Natural killer cell treated with Interleukin-12 subunit alpha and Interleukin-12 subunit beta and Interleukin-15 and Interleukin-18, amount 100 ng/mL, for 72 hours (primary cell): ENCODE measurements at regions not wholly inside any gene's neighbourhood (a gene's known extent, or its start where the extent isn't known, plus 50 kb on each side); places are given as distances from the start of the nearest gene placed in this dataset.

ENCODE experiments used
- ATAC-seq, 2 donors: fragments of 150-1000 bp; cut with Tn5 transposase in 1 of 2; sonication (Bioruptor Pico), chemical (Tn5 transposase) in 1 of 2; 2 replicates each; pipeline ENCODE4 v1.10.0; 2021
- DNase-seq: peaks from one replicate; pipeline ENCODE4 v3.0.0; 2022; ENCODE audit warnings: low spot score
- H3K27ac Mint-ChIP-seq, 2 donors: 1 replicate in 1 of 2; 2 replicates in 1 of 2; pipeline ENCODE4 v1.8.0; 2022; ENCODE audit warnings: mixed read lengths in 2 of 2, mild to moderate bottlenecking in 1 of 2, moderate library complexity in 1 of 2
- H3K27me3 Mint-ChIP-seq, 2 donors: 1 replicate in 1 of 2; 2 replicates in 1 of 2; pipeline ENCODE4 v1.8.0; 2022; ENCODE audit warnings: mixed read lengths in 2 of 2
- H3K36me3 Mint-ChIP-seq: one replicate; pipeline ENCODE4 v1.8.0; 2022; ENCODE audit warnings: mixed read lengths
- H3K4me1 Mint-ChIP-seq, 2 donors: 1 replicate in 1 of 2; 2 replicates in 1 of 2; pipeline ENCODE4 v1.8.0; 2022; ENCODE audit warnings: low read depth in 2 of 2, mixed read lengths in 2 of 2, mild to moderate bottlenecking in 1 of 2
- H3K4me3 Mint-ChIP-seq: one replicate; pipeline ENCODE4 v1.8.0; 2022; ENCODE audit warnings: mixed read lengths
- H3K9me3 Mint-ChIP-seq: 2 replicates; pipeline ENCODE4 v1.8.0; 2022; ENCODE audit warnings: mixed read lengths

DNA sequence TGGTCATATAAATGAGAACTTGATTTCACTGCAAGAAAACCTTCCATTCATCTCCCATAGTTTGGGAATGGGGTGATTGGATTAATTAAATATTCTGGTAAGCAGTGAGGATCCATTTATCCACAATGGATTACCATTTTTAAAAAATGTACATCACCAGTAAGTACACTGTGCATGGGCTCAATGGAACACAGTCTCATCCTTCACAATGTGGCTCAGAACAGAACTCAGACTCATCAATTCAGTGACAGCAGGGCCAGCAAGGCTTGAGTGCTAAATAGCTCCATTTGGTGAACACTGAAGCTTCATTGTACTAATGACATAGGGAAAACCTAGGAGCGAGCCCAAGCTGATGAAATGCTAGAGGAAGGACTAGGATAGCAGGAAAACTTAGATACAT is 223.8 kb downstream of the CMPK2 start:
- no peak overlapping the region for H3K4me3 Mint-ChIP-seq
- ATAC-seq, result no peak
- no peaks in the 10 kb centered on the region for H3K36me3 Mint-ChIP-seq
- H3K9me3 Mint-ChIP-seq, result no peaks in the 10 kb centered on the region
- peaks cover 2 to 9% of the 10 kb centered on the region in 2 donors for H3K27me3 Mint-ChIP-seq
- no peak for DNase-seq
- no peak overlapping the region for H3K27ac Mint-ChIP-seq
- H3K4me1 Mint-ChIP-seq, result no peaks in the 10 kb centered on the region

DNA sequence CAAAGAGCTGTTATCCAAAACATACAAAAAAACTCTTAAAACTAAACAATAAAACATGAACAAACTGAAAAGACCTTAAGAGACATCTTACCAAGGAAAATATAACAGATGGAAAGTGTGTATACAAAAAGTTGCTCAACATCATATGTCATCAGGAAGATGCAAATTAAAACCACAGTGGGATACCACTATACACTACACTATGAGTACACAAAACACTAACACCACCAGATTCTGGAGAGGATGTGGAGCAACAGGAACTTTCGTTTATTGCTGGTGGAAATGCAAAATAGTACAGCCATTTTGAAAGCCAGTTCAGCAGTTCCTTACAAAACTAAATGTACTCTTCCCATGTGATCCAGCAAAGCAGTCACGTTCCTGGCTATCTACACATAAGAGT is 221.4 kb downstream of the CMPK2 start:
- no peak overlapping the region for H3K27ac Mint-ChIP-seq
- H3K4me3 Mint-ChIP-seq, result no peak overlapping the region
- no peaks in the 10 kb centered on the region for H3K9me3 Mint-ChIP-seq
- ATAC-seq, result no peak
- DNase-seq, result no peak
- H3K4me1 Mint-ChIP-seq, result no peaks in the 10 kb centered on the region
- H3K27me3 Mint-ChIP-seq, result peaks cover 2 to 14% of the 10 kb centered on the region in 2 donors
- no peaks in the 10 kb centered on the region for H3K36me3 Mint-ChIP-seq

DNA sequence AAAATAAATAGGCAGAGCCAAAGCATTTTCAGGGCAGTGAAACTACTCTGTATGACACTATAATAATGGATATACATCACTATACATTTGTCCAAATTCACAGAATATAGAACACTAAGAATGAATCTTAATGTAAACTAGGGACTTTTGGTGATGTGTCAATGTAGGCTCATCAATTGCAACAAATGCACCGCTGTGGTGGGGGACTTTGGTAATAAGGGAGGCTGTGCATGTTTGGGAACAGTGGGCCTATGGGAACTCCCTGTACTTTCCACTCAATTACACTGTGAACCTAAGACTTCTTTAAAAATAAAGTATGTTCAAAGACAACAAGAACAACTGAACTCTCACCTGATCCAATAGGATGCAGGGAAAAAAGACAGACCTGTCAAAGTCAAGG is 220.7 kb downstream of the CMPK2 start:
- no peak for DNase-seq
- H3K4me3 Mint-ChIP-seq, result no peak overlapping the region
- H3K9me3 Mint-ChIP-seq, result no peaks in the 10 kb centered on the region
- no peak overlapping the region for H3K27ac Mint-ChIP-seq
- H3K27me3 Mint-ChIP-seq, result peaks cover 2 to 14% of the 10 kb centered on the region in 2 donors
- no peaks in the 10 kb centered on the region for H3K4me1 Mint-ChIP-seq
- H3K36me3 Mint-ChIP-seq, result no peaks in the 10 kb centered on the region
- no peak for ATAC-seq

DNA sequence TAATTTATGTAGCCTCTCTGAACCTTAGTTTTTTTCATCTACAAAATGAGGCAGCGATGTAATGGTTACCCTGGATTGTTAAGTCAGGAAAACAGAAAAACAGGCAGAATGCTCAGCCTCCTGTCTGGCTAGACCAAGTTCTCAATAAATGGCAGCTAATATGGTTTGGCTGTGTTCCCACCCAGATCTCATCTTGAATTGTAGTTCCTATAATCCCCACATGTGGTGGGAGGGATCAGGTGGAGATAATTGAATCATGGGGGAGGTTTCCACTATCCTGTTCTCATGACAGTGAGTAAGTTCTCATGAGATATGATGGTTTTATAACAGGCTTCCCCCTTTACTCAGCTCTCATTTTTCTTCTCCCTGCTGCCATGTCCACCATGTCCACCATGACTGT is 220.0 kb downstream of the CMPK2 start:
- no peaks in the 10 kb centered on the region for H3K4me1 Mint-ChIP-seq

GRCh38 chr2:6647046-6647445 is 218.7 kb downstream of the CMPK2 start:
- H3K9me3 Mint-ChIP-seq, result no peaks in the 10 kb centered on the region
- ATAC-seq, result no peak
- peaks cover 0 to 7% of the 10 kb centered on the region in 2 donors for H3K27me3 Mint-ChIP-seq
- DNase-seq, result no peak
- no peaks in the 10 kb centered on the region for H3K4me1 Mint-ChIP-seq
- no peaks in the 10 kb centered on the region for H3K36me3 Mint-ChIP-seq
- H3K4me3 Mint-ChIP-seq, result no peak overlapping the region
- no peak overlapping the region for H3K27ac Mint-ChIP-seq

More for the DNA sequence above, 220.0 kb downstream of the CMPK2 start:
- Mint-ChIP-seq H3K27me3 (peaks cover 0 to 7% of the 10 kb centered on the region in 2 donors), H3K4me3 (no peak overlapping the region), H3K9me3 (no peaks in the 10 kb centered on the region), H3K36me3 (no peaks in the 10 kb centered on the region), H3K27ac (no peak overlapping the region)
- no peak for ATAC-seq
- no peak for DNase-seq

DNA sequence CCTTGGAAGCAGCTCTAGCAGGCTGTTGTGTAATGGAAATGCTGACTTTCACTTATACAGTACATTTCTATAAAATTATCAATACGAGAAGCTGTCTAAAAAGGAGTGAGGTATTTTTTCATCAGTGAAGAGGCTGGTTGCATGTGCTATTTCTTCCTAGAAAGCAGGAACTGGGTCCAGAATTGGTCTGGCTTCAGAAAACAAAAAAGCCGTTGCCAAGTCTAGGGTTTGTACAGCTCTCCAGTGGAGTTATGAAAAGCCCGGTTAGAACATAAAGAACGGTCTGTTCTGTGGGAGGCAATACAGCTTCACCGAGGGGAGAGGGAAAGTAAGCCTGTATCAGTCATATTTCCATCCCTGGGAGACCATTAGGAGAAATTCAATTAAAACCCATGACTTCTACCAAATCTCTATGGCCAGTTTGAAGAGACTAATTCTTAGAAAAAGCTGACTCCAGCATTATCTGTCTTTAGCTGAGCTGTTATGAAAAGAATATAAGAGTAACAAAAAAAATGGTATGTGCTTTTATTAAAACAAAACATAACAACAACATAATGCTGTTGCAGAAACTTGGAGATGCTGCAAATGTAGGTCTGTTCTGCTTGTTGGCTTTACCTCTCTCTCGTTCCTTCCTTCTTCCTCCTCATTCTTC is 217.0 kb downstream of the CMPK2 start:
- H3K36me3 Mint-ChIP-seq, result no peaks in the 10 kb centered on the region
- H3K9me3 Mint-ChIP-seq, result no peaks in the 10 kb centered on the region
- ATAC-seq, result no peak
- no peak overlapping the region for H3K4me3 Mint-ChIP-seq
- H3K27ac Mint-ChIP-seq, result no peak overlapping the region
- H3K4me1 Mint-ChIP-seq, result no peaks in the 10 kb centered on the region
- H3K27me3 Mint-ChIP-seq, result peaks cover 0 to 12% of the 10 kb centered on the region in 2 donors
- no peak for DNase-seq

GRCh38 chr2:6650311-6650710 is 215.4 kb downstream of the CMPK2 start:
- DNase-seq (no peak), ATAC-seq (no peak)
- Mint-ChIP-seq H3K36me3 (no peaks in the 10 kb centered on the region), H3K4me1 (no peaks in the 10 kb centered on the region), H3K9me3 (no peaks in the 10 kb centered on the region), H3K27me3 (peaks cover 0 to 12% of the 10 kb centered on the region in 2 donors), H3K27ac (no peak overlapping the region), H3K4me3 (no peak overlapping the region)

GRCh38 chr2:6652251-6652650 is 213.5 kb downstream of the CMPK2 start:
- no peak overlapping the region for H3K4me3 Mint-ChIP-seq
- no peak for DNase-seq
- H3K4me1 Mint-ChIP-seq, result no peaks in the 10 kb centered on the region
- ATAC-seq, result no peak
- H3K9me3 Mint-ChIP-seq, result no peaks in the 10 kb centered on the region
- peaks cover 0 to 8% of the 10 kb centered on the region in 2 donors for H3K27me3 Mint-ChIP-seq
- H3K27ac Mint-ChIP-seq, result no peak overlapping the region
- no peaks in the 10 kb centered on the region for H3K36me3 Mint-ChIP-seq

- H3K27me3 Mint-ChIP-seq, result peaks cover 2 to 10% of the 10 kb centered on the region in 2 donors
- ATAC-seq (no peak), DNase-seq (no peak)
- H3K27ac Mint-ChIP-seq, result no peak overlapping the region
- no peaks in the 10 kb centered on the region for H3K9me3 Mint-ChIP-seq
- no peaks in the 10 kb centered on the region for H3K36me3 Mint-ChIP-seq
- no peaks in the 10 kb centered on the region for H3K4me1 Mint-ChIP-seq
- no peak overlapping the region for H3K4me3 Mint-ChIP-seq
These were observed 212.4 kb downstream of the CMPK2 start for GRCh38 chr2:6653281-6653750.

- Mint-ChIP-seq H3K36me3 (no peaks in the 10 kb centered on the region), H3K27me3 (peaks cover 2 to 12% of the 10 kb centered on the region in 2 donors), H3K9me3 (no peaks in the 10 kb centered on the region), H3K4me1 (no peaks in the 10 kb centered on the region), H3K27ac (no peak overlapping the region), H3K4me3 (no peak overlapping the region)
- ATAC-seq (no peak), DNase-seq (no peak)
These were observed 211.4 kb downstream of the CMPK2 start for GRCh38 chr2:6654279-6654678.

- no peaks in the 10 kb centered on the region for H3K36me3 Mint-ChIP-seq
- no peak overlapping the region for H3K4me3 Mint-ChIP-seq
- no peak for DNase-seq
- no peaks in the 10 kb centered on the region for H3K4me1 Mint-ChIP-seq
- H3K27me3 Mint-ChIP-seq, result peaks cover 2 to 12% of the 10 kb centered on the region in 2 donors
- ATAC-seq, result no peak
- no peak overlapping the region for H3K27ac Mint-ChIP-seq
- no peaks in the 10 kb centered on the region for H3K9me3 Mint-ChIP-seq
These were observed 209.1 kb downstream of the CMPK2 start for GRCh38 chr2:6656633-6657032.

DNA sequence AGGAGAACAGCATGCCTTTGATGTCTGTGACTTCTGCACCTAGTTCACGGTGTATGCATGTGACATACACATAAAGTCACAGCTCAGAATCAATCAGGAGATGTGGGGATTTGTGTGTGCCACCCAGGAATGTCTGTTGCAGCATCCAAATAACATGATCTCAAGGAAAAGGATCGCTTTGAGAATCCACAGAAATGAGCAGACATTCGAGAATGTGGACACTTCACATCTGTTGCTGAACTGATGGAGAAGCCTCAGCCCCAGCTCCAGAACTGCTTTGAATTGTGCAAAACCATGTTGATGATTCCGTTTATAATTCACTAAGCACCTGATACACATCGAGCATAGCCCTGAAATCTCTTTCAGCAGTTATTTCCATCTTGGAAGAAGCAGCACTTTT is 208.6 kb downstream of the CMPK2 start:
- Mint-ChIP-seq H3K4me3 (no peak overlapping the region), H3K27me3 (peaks cover 2 to 12% of the 10 kb centered on the region in 2 donors), H3K27ac (no peak overlapping the region), H3K9me3 (no peaks in the 10 kb centered on the region), H3K4me1 (no peaks in the 10 kb centered on the region), H3K36me3 (no peaks in the 10 kb centered on the region)
- DNase-seq (no peak), ATAC-seq (no peak)

DNA sequence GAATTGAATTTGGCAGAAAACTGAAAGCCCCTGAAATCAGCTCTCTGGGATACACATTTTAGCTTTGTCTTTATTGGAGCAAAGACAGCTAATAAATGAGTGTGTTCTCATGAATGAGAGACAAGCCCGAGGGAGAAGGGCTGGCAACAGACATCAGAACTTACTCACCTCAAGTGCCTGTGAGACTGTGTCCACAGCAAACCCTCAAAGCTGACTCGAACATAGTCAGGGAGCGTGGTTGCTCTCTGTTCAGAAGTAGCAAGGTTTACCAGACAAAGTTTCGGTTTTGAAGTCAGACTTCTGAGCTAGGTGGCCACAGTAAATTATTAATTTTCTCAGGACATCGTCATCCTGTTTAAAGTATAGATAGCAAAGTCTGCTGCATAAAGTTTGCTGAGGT is 207.9 kb downstream of the CMPK2 start:
- peaks cover 2 to 12% of the 10 kb centered on the region in 2 donors for H3K27me3 Mint-ChIP-seq
- no peaks in the 10 kb centered on the region for H3K9me3 Mint-ChIP-seq

GRCh38 chr2:6664332-6665061 is 201.2 kb downstream of the CMPK2 start:
- Mint-ChIP-seq H3K9me3 (no peaks in the 10 kb centered on the region), H3K27ac (no peak overlapping the region), H3K36me3 (no peaks in the 10 kb centered on the region), H3K4me1 (no peaks in the 10 kb centered on the region), H3K27me3 (peaks cover 0 to 8% of the 10 kb centered on the region in 2 donors), H3K4me3 (no peak overlapping the region)
- DNase-seq, result no peak
- no peak for ATAC-seq

More for the DNA sequence above, 207.9 kb downstream of the CMPK2 start:
- ATAC-seq (no peak), DNase-seq (no peak)
- H3K4me1 Mint-ChIP-seq, result no peaks in the 10 kb centered on the region
- H3K4me3 Mint-ChIP-seq, result no peak overlapping the region
- H3K27ac Mint-ChIP-seq, result no peak overlapping the region
- no peaks in the 10 kb centered on the region for H3K36me3 Mint-ChIP-seq
